ENCODE measurements at regions not wholly inside any gene's neighbourhood (a gene's known extent, or its start where the extent isn't known, plus 50 kb on each side); places are given as distances from the start of the nearest gene placed in this dataset.

GRCh38 chr6:91720324-91720723 lies 1133.5 kb upstream of the MAP3K7 start:
- TF ChIP-seq CTCF (conservative IDR thresholded peaks at IDR 0.05 in 1 of 2, IDR thresholded peaks at IDR 0.05 in 1 of 2; ENCODE audit: extremely low read depth in 1 of 2, insufficient read depth in 1 of 2, low read depth in 1 of 2, low read length in 2 of 2), result no peak
- no peak for TF ChIP-seq EZH2 (IDR thresholded peaks at IDR 0.05; ENCODE audit: borderline replicate concordance, low read length)

All from mammary epithelial cell (primary cell).